Neuron (in vitro differentiated cells): ENCODE measurements at regions not wholly inside any gene's neighbourhood (a gene's known extent, or its start where the extent isn't known, plus 50 kb on each side); places are given as distances from the start of the nearest gene placed in this dataset.
A peak's percentile ranks its signal among the peaks of the same experiment; 100 is the strongest.

Experiments
- H2AFZ ChIP-seq: one replicate; pipeline ENCODE4 v1.6.1; 2013; ENCODE audit warnings: low read depth, mild to moderate bottlenecking, inconsistent platforms, low read length, moderate library complexity
- H3K27me3 ChIP-seq: one replicate; pipeline ENCODE4 v1.6.1; 2013; ENCODE audit warnings: low read length; ENCODE audit not compliant: insufficient read depth
- H3K36me3 ChIP-seq: one replicate; pipeline ENCODE4 v1.6.1; 2013; ENCODE audit warnings: low read length; ENCODE audit not compliant: insufficient read depth
- H3K4me1 ChIP-seq: one replicate; pipeline ENCODE4 v1.6.1; 2013; ENCODE audit warnings: low read length; ENCODE audit not compliant: insufficient read depth
- H3K4me3 ChIP-seq: 2 replicates; pipeline ENCODE4 v1.5.1; 2013; ENCODE audit warnings: mild to moderate bottlenecking, low read length, moderate library complexity
- H3K9me3 ChIP-seq: one replicate; pipeline ENCODE4 v1.6.1; 2013; ENCODE audit warnings: low read length

DNA sequence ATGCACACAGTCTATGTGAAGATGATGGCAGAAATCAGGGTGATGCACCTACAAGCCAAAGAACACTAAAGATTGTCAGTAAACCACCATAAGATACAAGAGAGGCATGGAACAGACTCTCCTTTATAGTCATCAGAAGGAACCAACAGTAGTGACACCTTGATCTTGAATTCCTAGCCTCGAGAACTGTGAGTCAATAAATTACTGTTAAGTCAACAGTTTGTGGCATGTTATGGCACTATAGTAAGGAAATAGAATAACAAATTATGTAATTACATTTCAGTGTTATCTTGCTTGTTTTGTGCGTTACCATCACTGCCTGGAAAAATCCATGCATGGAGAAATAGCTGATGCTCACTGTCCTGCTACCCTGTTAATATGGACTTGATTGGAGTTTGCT lies 110.2 kb upstream of the LRP1B start:
- Histone ChIP-seq H3K27me3 (no peaks in the 10 kb centered on the region), H3K4me3 (no peak overlapping the region), H3K4me1 (peaks cover 9% of the 10 kb centered on the region), H3K36me3 (no peaks in the 10 kb centered on the region), H3K9me3 (no peaks in the 10 kb centered on the region), H2AFZ (no peak overlapping the region)

DNA sequence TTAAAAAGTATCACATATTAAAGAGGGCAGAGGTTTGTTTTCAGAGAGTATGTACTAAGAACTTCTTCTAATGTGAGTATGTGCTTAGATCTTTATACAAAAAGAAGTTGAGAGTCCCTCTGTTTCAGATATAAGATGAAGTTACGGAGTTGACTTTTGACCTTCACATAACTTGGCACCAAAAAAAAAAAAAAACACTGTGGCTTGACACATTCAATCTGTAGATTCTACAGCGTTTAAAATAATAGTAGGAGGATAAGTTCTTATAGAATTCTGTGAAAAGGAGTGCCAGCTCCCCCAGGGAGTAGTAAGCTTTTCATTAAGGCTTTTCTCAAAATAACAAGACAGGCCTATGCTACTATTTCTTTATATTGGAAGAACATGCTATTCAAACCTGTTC lies 105.4 kb upstream of the LRP1B start:
- Histone ChIP-seq H2AFZ (peak overlapping the region; percentile 81), H3K4me3 (no peak overlapping the region), H3K9me3 (no peaks in the 10 kb centered on the region), H3K27me3 (no peaks in the 10 kb centered on the region), H3K36me3 (no peaks in the 10 kb centered on the region), H3K4me1 (peaks cover 12% of the 10 kb centered on the region)

DNA sequence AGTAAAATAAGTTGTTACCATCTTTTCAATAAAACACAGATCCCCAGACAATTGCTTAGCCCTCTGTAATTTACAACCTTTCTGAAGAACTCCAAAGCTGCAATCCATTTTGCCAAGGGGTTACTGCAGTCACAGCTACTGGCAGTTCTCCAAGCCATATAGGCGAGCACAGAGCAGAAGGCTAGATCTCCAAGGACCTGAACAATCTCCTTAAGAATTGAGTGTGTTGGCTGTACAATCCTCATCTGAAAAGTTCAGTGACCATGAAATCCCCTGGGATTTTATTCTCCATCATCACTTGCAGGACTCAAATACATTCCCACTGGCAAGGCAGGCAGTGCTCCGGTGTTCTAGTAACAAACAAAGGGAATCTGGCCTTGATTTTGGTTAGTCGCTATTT lies 103.9 kb upstream of the LRP1B start:
- no peak overlapping the region for H2AFZ ChIP-seq
- H3K4me1 ChIP-seq = peaks cover 12% of the 10 kb centered on the region
- no peaks in the 10 kb centered on the region for H3K27me3 ChIP-seq
- no peaks in the 10 kb centered on the region for H3K36me3 ChIP-seq
- no peak overlapping the region for H3K4me3 ChIP-seq
- H3K9me3 ChIP-seq = no peaks in the 10 kb centered on the region

DNA sequence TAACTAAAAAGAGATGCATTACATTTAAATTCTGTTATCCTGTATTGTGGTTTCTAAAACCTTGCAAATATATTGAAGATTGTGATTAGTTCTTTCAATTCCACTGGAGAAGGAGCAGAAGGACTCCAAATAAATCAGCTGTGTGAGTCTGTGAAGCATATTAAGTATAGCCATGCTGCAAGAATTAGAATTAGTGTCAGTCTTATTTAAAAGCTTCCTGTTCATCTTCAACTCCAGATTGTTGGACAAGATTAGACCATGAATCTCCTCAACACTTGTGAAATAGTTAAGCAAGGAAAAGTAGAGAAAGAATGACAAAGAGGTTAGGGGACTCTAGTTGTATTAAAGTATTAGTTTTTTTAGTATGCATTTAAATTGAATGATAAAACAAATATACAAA lies 92.5 kb upstream of the LRP1B start:
- Histone ChIP-seq H3K27me3 (no peaks in the 10 kb centered on the region), H3K36me3 (no peaks in the 10 kb centered on the region), H3K9me3 (no peaks in the 10 kb centered on the region), H2AFZ (no peak overlapping the region), H3K4me3 (no peak overlapping the region), H3K4me1 (no peaks in the 10 kb centered on the region)

DNA sequence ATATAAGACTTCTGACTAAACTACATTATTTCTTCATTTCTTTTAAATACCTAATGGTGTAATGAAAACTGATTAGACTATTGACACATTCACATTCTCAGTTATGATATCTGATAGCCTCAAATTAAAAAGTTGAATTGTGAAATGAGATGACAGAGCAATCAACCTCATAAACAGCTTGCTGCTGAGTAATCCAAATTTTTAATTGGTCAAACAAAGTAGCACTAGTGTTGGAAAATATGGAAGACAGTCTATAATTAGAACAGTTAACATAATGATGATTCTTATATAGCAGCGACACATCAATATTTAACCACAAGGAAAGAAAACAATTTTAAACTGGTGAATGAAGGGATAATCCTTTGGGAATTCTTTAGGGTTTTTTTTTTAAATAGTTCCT lies 91.9 kb upstream of the LRP1B start:
- H3K4me3 ChIP-seq = no peak overlapping the region
- H2AFZ ChIP-seq = no peak overlapping the region
- H3K27me3 ChIP-seq = no peaks in the 10 kb centered on the region
- no peaks in the 10 kb centered on the region for H3K9me3 ChIP-seq
- no peaks in the 10 kb centered on the region for H3K4me1 ChIP-seq
- H3K36me3 ChIP-seq = no peaks in the 10 kb centered on the region

DNA sequence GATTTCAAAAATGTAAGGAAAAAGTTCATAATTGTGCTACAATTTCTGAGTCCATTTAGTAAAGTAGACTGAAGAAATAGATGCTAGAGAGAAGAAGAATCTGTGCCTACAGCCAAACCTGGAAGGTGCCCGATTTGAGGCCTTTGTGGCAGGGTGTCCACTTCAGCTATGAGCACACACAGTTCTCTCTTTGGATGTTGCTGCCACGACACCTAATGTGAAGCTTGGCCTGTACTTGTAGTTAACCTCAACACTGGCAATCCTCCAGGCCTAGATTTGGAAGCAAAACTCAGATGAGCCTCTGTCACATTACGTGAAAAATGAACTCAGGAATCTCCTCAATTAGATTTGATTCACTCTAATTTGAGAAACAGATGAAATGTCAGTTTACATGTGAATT lies 90.1 kb upstream of the LRP1B start:
- no peak overlapping the region for H3K4me3 ChIP-seq
- H3K4me1 ChIP-seq = no peaks in the 10 kb centered on the region
- H3K36me3 ChIP-seq = no peaks in the 10 kb centered on the region
- no peaks in the 10 kb centered on the region for H3K9me3 ChIP-seq
- H3K27me3 ChIP-seq = no peaks in the 10 kb centered on the region
- no peak overlapping the region for H2AFZ ChIP-seq

DNA sequence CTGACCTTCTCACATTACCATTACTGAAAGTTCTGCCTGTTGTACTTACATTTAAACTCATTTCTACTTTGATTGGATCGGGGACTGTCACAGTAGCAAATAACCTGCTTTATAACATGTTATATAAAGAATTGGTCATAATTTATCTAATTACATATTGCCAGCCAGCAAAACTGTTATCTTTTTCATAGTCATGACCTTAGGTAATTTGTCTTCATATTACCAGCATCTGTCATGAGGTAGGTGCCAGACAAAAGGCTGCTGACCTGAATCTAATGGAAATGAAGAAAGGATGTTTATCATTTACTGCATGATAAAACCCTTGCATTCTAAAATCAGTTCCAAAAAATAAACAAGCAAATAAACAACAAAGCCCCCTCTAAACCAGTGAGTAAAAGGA lies 89.4 kb upstream of the LRP1B start:
- Histone ChIP-seq H3K36me3 (no peaks in the 10 kb centered on the region), H3K4me1 (no peaks in the 10 kb centered on the region), H2AFZ (no peak overlapping the region), H3K4me3 (no peak overlapping the region), H3K9me3 (no peaks in the 10 kb centered on the region), H3K27me3 (no peaks in the 10 kb centered on the region)

DNA sequence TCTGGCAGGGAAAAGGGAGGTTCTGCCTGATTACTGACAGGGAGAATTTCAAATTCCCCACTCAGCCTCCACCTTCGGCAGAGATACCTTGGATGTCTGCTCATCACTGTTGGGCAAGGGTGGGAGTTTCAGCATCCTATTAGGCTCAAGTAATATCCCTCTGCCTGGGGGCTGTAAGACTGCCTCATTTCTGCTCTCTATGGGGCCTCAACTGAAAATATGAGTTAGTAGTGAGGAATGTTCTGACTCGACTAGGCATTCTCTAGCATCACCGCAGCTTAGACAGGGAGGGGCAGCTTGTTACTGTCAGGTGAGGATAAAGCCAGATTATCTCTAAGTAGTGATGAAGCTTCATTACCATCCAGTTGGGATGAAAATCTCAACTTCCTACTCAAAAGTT lies 87.7 kb upstream of the LRP1B start:
- Histone ChIP-seq H3K36me3 (no peaks in the 10 kb centered on the region), H3K27me3 (no peaks in the 10 kb centered on the region), H3K9me3 (no peaks in the 10 kb centered on the region), H3K4me1 (no peaks in the 10 kb centered on the region), H3K4me3 (no peak overlapping the region), H2AFZ (no peak overlapping the region)

DNA sequence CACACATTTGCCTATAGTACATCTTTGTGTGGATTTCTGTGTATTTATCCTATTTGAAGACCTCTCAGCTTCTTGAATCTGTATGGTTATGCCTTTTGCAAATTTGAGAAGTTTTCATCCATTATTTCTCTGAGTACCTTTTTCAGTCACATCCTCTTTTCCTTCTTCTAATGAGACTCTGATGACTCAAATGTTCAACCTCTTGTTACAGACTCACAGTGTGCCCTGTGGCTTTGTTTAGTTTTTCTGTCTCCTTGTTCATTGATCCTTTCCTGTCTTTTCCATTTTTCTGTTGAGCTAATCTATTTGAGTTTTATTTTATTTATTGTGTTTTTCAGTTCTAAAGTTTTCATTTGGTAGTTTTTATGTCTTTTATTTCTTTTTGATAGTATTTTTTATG lies 87.0 kb upstream of the LRP1B start:
- Histone ChIP-seq H3K4me3 (no peak overlapping the region), H3K27me3 (no peaks in the 10 kb centered on the region), H3K4me1 (no peaks in the 10 kb centered on the region), H3K36me3 (no peaks in the 10 kb centered on the region), H2AFZ (no peak overlapping the region), H3K9me3 (no peaks in the 10 kb centered on the region)

DNA sequence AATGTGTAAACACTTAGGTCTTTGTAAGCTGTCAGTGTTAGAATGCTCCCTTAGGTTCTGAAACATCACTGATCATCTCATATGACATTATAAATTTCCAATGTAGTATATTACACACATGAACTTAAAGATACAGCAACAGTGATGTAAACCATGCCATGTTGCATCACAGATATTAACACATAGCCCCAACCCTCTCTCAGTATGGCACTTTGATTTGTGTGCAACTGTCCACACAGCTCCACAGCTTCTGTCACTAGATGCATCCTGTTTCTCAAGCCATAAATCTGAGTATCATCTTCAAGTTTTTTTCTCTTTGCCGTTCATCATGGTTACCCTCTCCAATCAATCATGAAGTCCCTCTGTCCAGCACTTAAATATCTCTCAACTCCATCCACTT lies 69.2 kb upstream of the LRP1B start:
- no peak overlapping the region for H2AFZ ChIP-seq
- H3K9me3 ChIP-seq = no peaks in the 10 kb centered on the region
- no peak overlapping the region for H3K4me3 ChIP-seq
- no peaks in the 10 kb centered on the region for H3K36me3 ChIP-seq
- no peaks in the 10 kb centered on the region for H3K4me1 ChIP-seq
- no peaks in the 10 kb centered on the region for H3K27me3 ChIP-seq

DNA sequence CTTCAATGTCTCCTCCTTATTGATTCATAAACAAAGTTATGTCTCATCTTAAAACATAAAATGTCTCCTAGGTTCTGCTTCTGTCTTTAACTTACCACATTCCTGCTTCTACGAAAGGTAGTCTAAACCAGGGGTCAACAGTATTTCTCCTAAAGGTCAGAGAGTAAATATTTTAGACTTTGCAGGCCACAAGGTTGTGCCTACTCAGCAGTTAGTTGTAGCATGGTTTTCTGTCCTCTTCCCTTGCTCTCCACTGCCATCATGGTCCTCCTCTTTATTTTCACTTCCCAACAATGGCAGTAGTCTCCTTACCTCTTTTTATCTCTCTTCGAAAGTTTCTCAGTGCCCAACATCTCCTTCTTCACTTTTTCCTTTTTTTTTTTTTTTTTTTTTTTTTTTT lies 68.3 kb upstream of the LRP1B start:
- H2AFZ ChIP-seq = no peak overlapping the region
- H3K36me3 ChIP-seq = no peaks in the 10 kb centered on the region
- no peaks in the 10 kb centered on the region for H3K27me3 ChIP-seq
- H3K9me3 ChIP-seq = no peaks in the 10 kb centered on the region
- no peaks in the 10 kb centered on the region for H3K4me1 ChIP-seq
- no peak overlapping the region for H3K4me3 ChIP-seq

DNA sequence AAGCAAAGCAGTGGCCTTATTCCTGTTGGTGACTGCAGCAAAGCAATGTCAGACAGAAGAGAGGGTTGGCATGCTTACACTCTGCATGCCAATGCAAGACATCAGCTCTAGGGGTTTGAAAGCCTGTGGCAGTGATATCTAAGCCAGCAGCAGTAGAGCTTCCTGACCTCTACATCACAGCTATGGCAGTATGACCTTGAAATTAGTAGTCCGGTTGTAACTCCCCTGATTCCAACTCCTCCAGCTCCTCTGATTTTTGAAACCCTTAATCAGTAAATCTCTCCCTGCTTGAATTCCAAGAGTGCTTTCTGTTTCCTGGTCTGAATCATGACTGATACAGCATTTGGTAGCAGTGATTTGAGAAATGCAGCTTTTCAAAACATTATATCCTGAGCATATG lies 60.0 kb upstream of the LRP1B start:
- Histone ChIP-seq H3K4me3 (no peak overlapping the region), H3K4me1 (no peaks in the 10 kb centered on the region)

DNA sequence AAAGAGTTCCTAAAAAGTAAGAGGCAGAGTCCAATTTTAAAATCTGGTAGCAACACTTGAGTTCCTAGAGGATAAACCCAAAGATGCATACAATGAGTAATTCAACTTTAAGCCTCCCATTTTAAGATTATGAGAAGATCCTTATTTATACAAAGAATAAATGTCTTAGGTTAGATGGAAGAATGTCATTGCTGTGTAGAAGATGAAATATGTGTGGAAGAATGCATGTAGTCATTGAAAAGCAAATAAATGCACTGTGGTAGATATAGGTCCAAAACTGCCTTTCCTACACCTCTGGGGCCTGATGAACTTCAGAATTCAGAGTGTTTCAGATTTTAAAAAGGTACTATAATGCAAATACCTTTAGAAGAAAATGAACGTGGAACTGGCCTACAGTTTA lies 58.7 kb upstream of the LRP1B start:
- H2AFZ ChIP-seq = no peak overlapping the region
- H3K4me1 ChIP-seq = no peaks in the 10 kb centered on the region
- no peaks in the 10 kb centered on the region for H3K27me3 ChIP-seq
- no peaks in the 10 kb centered on the region for H3K36me3 ChIP-seq
- H3K9me3 ChIP-seq = no peaks in the 10 kb centered on the region
- no peak overlapping the region for H3K4me3 ChIP-seq

More for the DNA sequence above, 60.0 kb upstream of the LRP1B start:
- no peaks in the 10 kb centered on the region for H3K27me3 ChIP-seq
- no peaks in the 10 kb centered on the region for H3K9me3 ChIP-seq
- H3K36me3 ChIP-seq = no peaks in the 10 kb centered on the region
- H2AFZ ChIP-seq = no peak overlapping the region

DNA sequence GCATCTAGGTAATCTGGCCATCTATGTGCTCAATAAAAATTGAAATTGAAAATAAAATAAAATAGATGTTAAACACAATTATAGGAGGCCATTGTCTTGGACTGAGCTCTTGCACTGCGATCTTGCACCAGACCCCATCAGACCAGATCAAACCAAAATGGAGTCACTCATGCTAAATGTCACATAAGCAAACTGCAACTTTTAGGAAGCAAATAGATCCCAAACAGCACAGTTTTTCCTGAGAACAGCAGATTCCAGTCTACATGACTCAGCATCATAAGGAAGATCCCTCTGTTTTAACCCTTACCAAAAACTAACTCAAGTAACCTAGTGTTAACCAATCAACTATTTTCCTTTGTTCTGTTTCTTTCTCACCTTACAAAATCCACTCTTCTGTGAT lies 57.7 kb upstream of the LRP1B start:
- Histone ChIP-seq H3K4me3 (no peak overlapping the region), H3K9me3 (no peaks in the 10 kb centered on the region), H2AFZ (no peak overlapping the region), H3K4me1 (no peaks in the 10 kb centered on the region), H3K27me3 (no peaks in the 10 kb centered on the region), H3K36me3 (no peaks in the 10 kb centered on the region)
